ENCODE measurements at regions not wholly inside any gene's neighbourhood (a gene's known extent, or its start where the extent isn't known, plus 50 kb on each side); places are given as distances from the start of the nearest gene placed in this dataset.

GRCh38 chr13:21759463-21759862, 88.6 kb downstream of the FGF9 start (continued):
- no peak for TF ChIP-seq POU5F1 (IDR thresholded peaks at IDR 0.05; ENCODE audit: low read depth, low read length)
